OCI-LY7 (cell line): ENCODE measurements at regions not wholly inside any gene's neighbourhood (a gene's known extent, or its start where the extent isn't known, plus 50 kb on each side); places are given as distances from the start of the nearest gene placed in this dataset.

Experiments
- EZH2phosphoT487 ChIP-seq: fragments of 200-600 bp; sonication (generic); IDR thresholded peaks from 2 replicates; pipeline ENCODE4 v1.6.1; 2018; ENCODE audit warnings: low read depth, borderline replicate concordance, mild to moderate bottlenecking, mixed run types, antibody characterized with exemption, low read length, moderate library complexity, mixed read lengths
- TF ChIP-seq, protein P1 (sequence below): fragments of 200-600 bp; sonication (generic); conservative IDR thresholded peaks from 2 replicates; pipeline ENCODE4 v1.5.1; 2014; ENCODE audit warnings: mild to moderate bottlenecking, antibody characterized with exemption, low read length, moderate library complexity, mixed read lengths

DNA sequence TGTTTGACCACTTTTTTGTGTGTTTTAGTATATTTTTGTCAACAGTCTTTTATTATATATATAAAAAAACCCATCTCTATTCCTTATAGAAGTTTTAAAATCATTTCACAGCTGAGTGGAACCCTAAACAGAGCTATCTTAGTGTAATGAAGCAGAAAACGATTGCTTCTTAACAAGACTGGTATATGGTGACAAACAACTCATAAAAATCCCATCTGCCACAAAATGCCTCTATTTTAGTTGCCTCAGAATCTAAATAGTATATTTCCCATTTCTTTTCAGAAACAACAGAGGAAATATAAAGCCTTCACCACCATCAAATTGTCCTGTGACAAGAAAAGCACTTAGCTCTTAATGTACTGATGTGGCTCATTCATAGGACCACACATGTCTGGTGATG is 322.4 kb downstream of the ATP23 start:
- TF ChIP-seq, protein P1, sequence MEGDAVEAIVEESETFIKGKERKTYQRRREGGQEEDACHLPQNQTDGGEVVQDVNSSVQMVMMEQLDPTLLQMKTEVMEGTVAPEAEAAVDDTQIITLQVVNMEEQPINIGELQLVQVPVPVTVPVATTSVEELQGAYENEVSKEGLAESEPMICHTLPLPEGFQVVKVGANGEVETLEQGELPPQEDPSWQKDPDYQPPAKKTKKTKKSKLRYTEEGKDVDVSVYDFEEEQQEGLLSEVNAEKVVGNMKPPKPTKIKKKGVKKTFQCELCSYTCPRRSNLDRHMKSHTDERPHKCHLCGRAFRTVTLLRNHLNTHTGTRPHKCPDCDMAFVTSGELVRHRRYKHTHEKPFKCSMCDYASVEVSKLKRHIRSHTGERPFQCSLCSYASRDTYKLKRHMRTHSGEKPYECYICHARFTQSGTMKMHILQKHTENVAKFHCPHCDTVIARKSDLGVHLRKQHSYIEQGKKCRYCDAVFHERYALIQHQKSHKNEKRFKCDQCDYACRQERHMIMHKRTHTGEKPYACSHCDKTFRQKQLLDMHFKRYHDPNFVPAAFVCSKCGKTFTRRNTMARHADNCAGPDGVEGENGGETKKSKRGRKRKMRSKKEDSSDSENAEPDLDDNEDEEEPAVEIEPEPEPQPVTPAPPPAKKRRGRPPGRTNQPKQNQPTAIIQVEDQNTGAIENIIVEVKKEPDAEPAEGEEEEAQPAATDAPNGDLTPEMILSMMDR, result no peak
- no peak for TF ChIP-seq EZH2phosphoT487
